GM11168 (cell line): ENCODE measurements at regions not wholly inside any gene's neighbourhood (a gene's known extent, or its start where the extent isn't known, plus 50 kb on each side); places are given as distances from the start of the nearest gene placed in this dataset.

Experiments
- in situ Hi-C: fragments of 300-500 bp; cut with MboI; formaldehyde crosslinking; loops from one replicate; pipeline ENCODE4 v1.12.0; 2022; ENCODE audit warnings: low sequenced_read_pairs; ENCODE audit not compliant: unreplicated experiment

- in situ Hi-C loops, result no loop called here
Measured at GRCh38 chr20:57090590-57091560, 175.6 kb downstream of the BMP7 start.

- in situ Hi-C loops, result no loop called here
Measured at GRCh38 chr20:57091748-57092111, 174.7 kb downstream of the BMP7 start.

- in situ Hi-C loops, result no loop called here
Measured at GRCh38 chr20:57092112-57092899, 174.1 kb downstream of the BMP7 start.

DNA sequence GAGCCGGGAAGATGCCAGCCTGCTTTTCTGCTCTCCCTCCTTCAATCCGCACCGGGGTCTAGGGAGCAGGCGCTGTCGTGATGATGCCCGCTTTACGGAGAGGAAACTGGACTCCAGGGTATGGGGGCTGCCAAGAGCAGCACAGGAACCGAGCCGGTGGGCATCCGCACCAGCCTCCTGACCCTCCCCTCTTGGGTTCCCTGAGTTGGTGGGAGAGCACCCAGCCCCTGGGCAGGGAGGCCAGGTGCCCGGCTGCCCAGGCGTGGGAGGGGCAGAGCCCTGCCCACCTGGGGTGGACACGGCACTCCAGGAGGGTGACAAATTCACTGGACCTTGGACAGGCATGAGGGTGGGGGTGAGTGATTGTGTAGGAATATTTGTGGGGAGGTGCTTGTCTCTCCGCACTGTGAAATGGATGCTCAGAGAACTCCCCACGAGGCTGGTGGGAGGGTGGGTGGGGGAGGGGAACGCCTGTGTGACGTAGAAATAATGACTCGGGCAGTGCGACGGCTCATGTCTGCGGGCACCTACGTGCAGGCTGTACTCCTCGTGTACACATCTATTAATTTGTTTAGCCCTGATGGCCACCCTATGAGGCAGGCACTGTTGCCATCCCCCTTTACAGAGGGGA lies 173.4 kb downstream of the BMP7 start:
- in situ Hi-C loops, result no loop called here

DNA sequence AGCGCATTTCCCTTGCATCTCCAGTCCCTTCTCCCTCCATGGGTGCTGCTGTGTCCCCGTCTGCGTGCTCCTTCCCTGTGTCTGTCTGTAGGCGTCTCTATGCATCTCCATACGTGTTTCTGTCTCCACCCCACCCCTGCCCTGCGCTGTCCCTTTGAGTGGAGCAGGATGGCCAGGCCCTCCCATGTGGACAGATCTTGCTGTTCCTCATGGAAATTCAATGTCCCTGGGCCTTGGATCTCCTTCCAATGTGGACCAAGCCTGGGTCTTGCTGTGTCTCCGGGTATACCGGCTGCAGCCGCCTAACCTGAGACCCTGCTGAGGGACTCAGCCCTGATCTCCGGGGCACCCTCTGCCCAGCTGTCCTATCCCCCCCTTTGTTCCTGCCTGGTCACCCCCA lies 172.7 kb downstream of the BMP7 start:
- in situ Hi-C loops, result no loop called here

- in situ Hi-C loops, result no loop called here
Measured at GRCh38 chr20:57094252-57094891, 172.1 kb downstream of the BMP7 start.

GRCh38 chr20:57094991-57095390 lies 171.4 kb downstream of the BMP7 start:
- in situ Hi-C loops, result no loop called here

- in situ Hi-C loops, result no loop called here
Measured at GRCh38 chr20:57095426-57095825, 171.0 kb downstream of the BMP7 start.

- in situ Hi-C loops, result no loop called here
Measured at GRCh38 chr20:57097245-57097915, 169.1 kb downstream of the BMP7 start.

- in situ Hi-C loops, result no loop called here
Measured at GRCh38 chr20:57102160-57102559, 164.3 kb downstream of the BMP7 start.

DNA sequence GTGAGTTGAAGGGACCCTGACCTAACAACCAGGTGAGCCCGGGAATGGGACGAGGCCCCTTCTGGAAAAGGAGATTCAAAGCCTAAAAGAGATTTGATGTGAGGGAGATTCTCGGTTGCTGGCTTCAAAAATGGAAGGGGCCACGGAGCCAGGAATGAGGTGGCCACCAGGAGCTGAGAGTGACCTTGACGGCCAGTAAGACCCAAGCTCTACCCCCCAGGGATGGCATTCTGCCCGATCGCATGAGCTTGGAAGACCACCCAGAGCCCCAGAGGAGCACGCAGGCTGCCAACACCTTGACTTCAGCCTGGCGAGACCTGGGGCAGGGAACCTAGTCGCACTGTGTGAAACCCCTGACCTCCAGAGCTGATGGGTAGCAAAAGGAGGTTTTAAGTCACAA lies 163.9 kb downstream of the BMP7 start:
- in situ Hi-C loops, result no loop called here

- in situ Hi-C loops, result no loop called here
Measured at GRCh38 chr20:57103146-57103800, 163.2 kb downstream of the BMP7 start.

- in situ Hi-C loops, result no loop called here
Measured at GRCh38 chr20:57104113-57104512, 162.3 kb downstream of the BMP7 start.

DNA sequence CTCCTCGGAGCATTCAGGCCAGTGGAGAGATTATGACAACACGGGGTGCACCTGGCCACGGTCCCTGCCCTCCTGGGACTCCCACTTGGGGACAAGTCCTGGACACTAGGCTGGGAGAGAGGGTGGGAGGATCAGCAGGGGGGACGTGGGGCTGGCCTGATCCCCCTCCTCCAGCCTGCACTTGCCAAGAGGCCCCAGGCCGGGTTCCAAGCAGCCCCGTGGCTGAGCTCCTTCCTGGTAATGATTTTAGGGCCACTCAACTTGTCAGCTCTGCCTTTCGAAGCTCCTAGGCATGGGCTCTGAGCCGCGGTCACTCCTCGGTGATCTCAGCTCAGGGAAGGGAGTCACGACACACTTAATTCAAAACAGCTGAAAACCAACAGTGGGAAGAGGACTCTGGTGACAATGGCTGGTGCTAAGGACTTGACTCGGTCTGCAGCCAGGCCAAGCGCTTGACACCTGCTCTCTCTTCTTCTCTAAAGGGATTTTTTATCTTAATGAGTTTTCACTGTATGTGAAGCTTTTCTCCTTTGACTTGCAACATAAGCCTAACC lies 161.7 kb downstream of the BMP7 start:
- in situ Hi-C loops, result no loop called here

- in situ Hi-C loops, result no loop called here
Measured at GRCh38 chr20:57106030-57106682, 160.3 kb downstream of the BMP7 start.

- in situ Hi-C loops, result no loop called here
Measured at GRCh38 chr20:57106692-57107091, 159.7 kb downstream of the BMP7 start.

DNA sequence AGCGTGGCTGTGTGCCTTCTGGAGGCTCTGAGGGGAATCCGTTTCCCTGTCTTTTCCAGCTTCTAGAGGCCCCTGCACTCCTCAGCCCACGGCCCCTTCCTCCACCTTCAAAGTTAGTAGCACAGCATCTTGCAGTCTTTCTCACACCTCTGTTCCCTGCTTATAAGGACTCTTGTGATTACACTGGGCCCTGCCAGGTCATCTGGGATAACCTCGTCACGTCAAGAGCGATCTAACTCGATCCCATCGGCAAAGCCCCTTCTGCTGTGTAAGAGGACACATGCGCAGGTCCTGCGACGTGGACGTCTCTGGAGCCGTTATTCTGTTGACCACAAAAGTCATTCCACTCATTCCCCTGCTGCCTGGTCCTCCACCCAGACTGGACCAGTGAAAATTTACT lies 159.2 kb downstream of the BMP7 start:
- in situ Hi-C loops, result no loop called here

DNA sequence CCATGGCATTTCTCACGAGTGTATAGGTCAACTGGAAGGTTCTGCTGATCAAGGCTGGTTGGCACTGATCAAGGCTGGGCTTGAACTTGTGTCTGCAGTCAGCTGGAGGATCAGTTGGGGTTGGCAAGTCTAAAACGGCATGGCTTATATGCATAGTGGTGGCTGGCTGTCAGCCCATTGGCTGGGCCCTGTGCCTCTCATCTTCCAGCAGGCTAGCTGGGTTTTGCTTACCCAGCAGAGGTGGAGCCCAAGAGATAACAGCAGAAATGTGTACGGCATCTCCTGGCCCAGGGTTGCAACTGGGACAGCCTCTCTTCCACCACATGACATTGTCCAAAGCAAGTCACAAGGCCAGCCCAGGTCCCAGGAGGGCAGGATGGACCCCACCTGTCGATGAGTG lies 158.2 kb downstream of the BMP7 start:
- in situ Hi-C loops, result no loop called here
